Right renal cortex interstitium (tissue), 3 donors: ENCODE measurements at regions not wholly inside any gene's neighbourhood (a gene's known extent, or its start where the extent isn't known, plus 50 kb on each side); places are given as distances from the start of the nearest gene placed in this dataset.
"Not testable (repeated sequence)": the region's sequence is repeated elsewhere in the genome, so short reads cannot be mapped to it uniquely, and the experiment has no call there.

Experiments
- DNase-seq, 3 donors: peaks; one replicate each; pipeline ENCODE4 v3.0.0-alpha.2; 2013; ENCODE audit warnings: low read depth in 3 of 3, low spot score in 2 of 3

- DNase-seq: peak; percentile 38 to 49 (median 45)
Observed at GRCh38 chrX:155819966-155820491, 61.1 kb upstream of the VAMP7 start.

- DNase-seq: no peak
Observed at GRCh38 chrX:155819525-155819924, 61.6 kb upstream of the VAMP7 start.

GRCh38 chrX:155814391-155814790, 66.8 kb upstream of the VAMP7 start:
- DNase-seq: not testable (repeated sequence)

- DNase-seq: no peak
Observed at GRCh38 chrX:155779831-155780230, 101.3 kb upstream of the VAMP7 start.

GRCh38 chrX:155778844-155779553, 102.1 kb upstream of the VAMP7 start:
- DNase-seq: no peak

GRCh38 chrX:155774387-155774786, 106.8 kb upstream of the VAMP7 start:
- no peak for DNase-seq

- no peak for DNase-seq
Observed at GRCh38 chrX:155767876-155768769, 113.0 kb upstream of the VAMP7 start.

GRCh38 chrX:155767051-155767875, 113.9 kb upstream of the VAMP7 start:
- DNase-seq: peak; percentile 36 to 57 (median 55)

- no peak for DNase-seq
Observed at GRCh38 chrX:155766321-155766720, 114.8 kb upstream of the VAMP7 start.

GRCh38 chrX:155761185-155761584, 120.0 kb upstream of the VAMP7 start:
- no peak for DNase-seq

- no peak for DNase-seq
Observed at GRCh38 chrX:155757046-155757759, 123.9 kb upstream of the VAMP7 start.

- no peak for DNase-seq
Observed at GRCh38 chrX:155755706-155756337, 125.3 kb upstream of the VAMP7 start.

- DNase-seq: no peak
Observed at GRCh38 chrX:155751131-155751530, 130.0 kb upstream of the VAMP7 start.

GRCh38 chrX:155747520-155747919, 133.6 kb upstream of the VAMP7 start:
- DNase-seq: no peak

- peak in 1 of 3 donors; percentile 19 for DNase-seq
Observed at GRCh38 chrX:155745792-155746191, 133.0 kb upstream of the TMLHE start.

- DNase-seq: no peak
Observed at GRCh38 chrX:155744534-155744933, 131.8 kb upstream of the TMLHE start.

GRCh38 chrX:155728335-155728734, 115.6 kb upstream of the TMLHE start:
- not testable (repeated sequence) for DNase-seq

- DNase-seq: peak in 2 of 3 donors; percentile 16 to 17
Observed at GRCh38 chrX:155718972-155719586, 106.3 kb upstream of the TMLHE start.

GRCh38 chrX:155715141-155715540, 102.4 kb upstream of the TMLHE start:
- no peak for DNase-seq
